ENCODE measurements at regions not wholly inside any gene's neighbourhood (a gene's known extent, or its start where the extent isn't known, plus 50 kb on each side); places are given as distances from the start of the nearest gene placed in this dataset.
A peak's percentile ranks its signal among the peaks of the same experiment; 100 is the strongest.

DNA sequence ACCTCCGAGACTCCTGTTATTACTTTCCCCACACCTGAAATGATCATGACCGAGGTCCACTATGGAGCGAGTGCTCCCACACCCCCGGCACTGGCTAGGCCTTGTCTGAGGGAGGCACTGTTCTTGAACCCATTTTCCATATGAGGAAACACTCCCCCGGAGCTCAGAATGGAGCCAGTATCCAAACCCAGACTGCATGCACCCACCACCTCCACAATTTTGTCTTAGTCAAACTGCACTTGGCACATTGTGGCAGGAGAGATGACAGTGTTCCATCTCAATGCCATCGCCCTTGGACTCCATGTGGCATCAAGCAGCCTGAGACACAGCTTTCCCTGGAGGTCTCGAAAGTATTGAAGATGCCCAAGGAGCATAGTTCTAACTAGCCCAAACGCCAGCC, 154.1 kb downstream of the NUP210 start:
- no peak for DNase-seq

DNA sequence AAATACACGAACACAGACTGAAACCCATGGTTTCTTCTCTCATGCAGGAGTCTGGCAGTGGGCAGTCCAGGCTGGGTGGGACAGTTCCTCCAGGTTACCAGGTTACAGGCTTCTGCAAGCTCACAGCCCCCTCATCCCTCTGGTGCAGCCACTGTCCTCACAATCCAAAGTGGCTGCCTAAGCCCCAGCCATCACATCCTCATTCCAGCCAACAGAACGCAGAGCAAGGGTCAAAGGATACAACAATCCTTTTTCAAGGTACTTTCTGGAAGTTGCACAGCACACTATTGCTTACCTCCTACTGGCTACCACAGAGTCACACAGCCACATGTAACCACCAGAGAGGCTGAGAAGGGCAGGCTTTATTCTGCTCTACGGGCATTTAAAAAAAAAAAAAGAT, 154.6 kb downstream of the NUP210 start:
- DNase-seq, result no peak

DNA sequence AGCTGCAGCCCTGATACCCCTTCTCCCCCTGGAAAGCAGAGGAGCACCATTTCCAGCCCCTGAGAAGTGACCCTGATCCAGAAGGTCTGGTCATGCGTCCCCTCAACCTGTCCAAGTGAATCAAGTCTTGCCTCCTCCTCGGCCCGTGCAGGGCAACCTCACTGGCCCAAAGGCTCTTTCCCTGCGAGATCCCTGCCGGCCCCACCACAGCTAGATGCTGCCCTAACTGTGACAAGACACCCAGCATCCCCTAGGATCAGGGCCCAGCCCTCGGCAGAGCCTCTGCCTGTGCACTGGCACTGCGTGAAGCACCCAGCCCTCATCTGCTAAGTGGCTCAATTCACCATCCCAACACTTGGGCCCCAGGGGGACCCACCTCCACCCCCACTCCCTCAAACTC, 155.1 kb downstream of the NUP210 start:
- no peak for DNase-seq

DNA sequence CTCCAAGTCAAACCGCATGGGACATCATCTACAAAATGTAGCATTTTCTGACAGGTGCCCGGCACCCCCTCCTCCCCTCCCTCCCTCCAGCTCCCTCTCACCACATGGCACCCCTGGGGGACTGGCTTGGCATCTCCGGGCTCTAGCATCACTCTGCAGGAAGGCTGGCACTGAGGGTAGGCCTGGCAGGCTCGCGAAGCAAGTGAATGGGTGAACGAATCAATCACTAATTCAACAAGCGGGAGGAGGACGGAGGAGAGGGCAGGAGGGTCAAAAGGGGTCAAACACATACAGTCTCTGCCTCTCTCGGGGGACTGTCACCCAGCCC, 155.7 kb downstream of the NUP210 start:
- DNase-seq, result no peak

DNA sequence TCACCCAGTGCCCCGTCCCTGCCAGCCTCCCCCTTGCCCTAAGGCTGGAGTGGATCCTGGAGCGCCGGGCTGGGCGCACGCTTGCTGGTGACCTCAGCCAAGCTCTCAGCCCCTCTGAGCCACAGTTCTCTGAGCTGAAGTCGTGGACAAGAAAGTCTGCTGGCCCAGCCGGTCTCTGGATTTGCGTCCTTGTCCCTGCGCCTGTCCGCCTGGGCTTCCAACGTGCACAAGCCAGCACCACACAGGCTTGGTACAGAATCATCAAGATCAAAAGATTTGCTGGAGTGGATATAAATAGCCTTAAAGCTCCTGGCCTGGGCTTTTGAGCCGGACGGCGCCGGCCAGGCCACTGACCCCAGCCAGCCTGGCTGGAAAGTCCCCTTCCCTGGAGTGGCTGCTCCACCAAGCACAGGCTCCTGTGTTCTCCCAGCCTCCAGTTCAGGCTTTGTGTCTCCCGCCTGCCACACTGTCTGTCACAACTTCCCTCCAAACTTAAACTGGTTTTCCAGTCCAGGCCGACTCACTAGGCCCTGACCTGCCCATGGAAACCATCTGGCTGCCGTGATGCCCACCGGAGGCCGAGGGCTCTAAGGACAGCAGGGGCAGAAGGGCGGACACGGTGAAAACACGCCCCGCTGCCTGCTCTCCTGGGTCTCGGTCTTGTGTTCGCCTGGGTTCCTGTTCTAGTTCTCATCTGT, 156.2 kb downstream of the NUP210 start:
- no peak for DNase-seq

DNA sequence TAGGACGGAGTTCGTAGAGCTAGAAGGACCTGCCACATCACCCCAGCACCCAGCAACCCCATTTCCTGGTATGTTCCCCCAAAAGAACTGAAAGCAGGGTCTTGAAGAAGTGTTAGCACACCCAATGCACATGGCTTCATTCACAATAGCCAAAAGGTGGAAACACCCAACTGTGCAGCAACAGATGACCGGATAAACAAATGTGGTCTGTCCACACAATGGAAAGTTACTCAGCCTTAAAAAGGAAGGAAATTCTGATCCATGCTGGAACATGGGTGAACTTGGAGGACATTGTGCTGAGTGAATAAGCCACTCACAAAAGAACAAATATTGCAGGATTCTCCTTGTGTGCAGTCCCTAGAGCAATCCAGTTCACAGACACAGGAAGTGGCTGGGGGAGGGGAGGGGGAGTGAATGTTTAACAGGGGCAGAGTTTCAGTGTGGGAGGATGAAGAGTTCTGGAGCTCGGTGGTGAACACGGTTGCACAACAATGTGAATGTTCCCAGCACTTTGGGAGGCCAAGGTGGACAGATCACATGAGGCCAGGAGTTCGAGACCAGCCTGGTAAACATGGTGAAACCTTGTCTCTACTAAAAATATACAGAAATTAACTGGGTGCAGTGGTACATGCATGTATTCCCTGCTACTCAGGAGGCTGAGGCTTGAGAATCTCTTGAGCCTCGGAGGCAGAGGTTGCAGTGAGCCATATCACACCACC, 157.5 kb downstream of the NUP210 start:
- DNase-seq, result peak; percentile 2

DNA sequence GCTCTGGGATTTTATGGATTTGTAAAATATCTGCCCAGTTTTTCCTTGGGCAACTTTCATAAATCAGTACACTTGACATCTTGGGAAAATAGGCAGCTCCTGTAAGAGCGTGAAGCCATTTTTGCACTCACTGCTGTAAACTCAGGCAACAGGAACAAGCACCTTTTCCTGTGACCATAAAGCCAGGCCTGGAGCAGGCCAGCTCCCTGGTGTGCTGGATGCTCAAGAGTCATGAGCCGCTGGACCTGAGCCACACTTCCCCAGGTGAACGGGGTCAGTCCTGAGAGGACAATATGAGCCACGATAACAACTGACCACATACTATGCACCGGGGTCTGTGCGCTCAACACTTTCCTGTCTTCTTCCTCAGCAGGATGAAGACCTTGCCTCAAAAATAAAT, 158.2 kb downstream of the NUP210 start:
- no peak for DNase-seq

DNA sequence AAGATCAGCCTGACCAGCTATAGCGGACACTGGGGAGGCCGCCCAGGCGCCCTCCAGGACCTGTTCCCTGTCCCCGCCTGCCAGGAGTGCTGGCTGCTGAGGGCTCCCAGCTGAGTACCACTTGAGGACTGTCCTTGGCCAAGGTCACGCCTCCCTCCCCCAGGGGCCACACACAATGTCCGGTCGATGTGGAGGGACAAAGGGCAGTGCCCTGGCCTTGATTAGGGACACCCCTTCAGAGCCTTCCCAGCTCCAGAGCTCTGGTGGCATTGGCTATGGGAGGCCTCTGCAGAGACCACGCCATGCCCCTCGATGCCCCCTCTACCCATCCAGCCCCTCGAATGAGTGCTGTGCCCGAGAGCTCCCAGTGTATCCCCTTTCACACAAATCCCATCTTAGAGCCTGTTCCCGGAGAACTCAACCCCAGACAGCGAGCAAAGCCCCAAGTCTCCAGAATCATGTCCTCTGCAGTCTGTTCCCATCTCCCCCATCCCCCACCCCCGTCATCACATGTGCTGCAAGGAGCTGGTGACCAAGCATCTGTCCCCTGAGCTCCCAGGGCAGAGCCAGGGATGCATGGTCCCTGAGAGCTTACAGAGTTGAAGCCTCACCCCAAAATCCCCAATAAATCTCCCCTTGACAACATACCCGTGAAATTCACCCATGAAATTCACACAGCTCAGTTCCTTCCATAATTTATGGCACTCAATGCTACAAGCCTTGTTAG, 158.9 kb downstream of the NUP210 start:
- DNase-seq, result no peak

DNA sequence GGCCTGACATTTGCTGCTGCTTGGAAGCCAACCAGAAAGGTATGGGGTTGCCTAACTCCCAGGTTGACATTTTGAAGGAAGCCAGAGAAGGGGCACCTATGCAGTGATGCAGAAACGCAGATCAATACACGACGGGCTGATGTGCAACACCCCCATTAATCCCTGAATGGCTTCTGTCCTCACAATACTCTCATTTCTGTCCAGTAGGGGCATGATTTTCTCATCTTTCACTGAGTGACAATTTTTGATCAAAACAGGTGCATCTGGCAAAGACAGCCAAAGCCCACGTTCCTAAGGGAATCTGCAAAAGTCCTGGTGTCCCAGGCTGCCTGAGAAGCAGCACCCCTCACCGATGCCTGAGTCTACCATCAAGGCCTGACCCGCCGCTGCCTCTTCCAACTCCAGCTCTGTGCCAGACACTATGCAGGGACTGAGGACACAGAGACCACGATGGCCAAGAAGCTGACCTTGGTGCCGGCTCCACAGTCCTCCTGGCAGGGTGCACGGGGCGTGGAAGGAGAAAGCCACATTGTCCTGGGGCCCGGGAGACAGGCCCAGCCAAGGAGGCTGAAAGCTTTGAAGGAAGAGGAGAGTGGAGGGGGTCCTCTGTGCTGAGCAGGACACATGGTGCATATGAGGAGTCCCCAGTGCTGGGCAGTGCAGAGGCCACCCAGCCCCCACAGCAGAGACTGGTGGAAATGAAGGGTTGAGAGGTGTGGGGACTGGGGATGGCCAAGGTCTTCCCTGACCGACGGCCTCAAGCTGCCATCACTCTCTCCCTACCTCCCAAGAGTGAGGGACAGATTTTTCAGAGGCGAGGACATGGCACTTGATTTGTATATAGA, 159.6 kb downstream of the NUP210 start:
- DNase-seq, result no peak

DNA sequence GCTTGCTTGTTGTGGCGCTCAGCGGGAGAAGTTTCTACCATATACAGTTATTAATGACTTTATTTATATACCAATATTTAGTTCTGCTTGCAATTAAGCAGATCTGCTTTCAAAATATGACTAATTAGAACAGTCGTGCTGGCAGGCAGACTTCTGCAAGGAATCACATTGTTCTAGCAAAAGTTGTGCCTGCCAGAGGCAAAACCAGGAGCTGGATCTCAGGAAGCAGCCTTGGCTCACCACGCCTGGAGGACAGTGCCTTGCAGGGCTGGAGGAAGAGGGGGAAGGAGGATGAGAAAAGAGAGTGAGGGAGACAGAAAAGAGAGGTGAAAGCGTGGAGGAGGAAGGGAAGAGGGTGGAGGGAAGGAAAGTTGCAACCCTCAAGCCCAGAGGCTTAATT, 160.3 kb downstream of the NUP210 start:
- no peak for DNase-seq

DNA sequence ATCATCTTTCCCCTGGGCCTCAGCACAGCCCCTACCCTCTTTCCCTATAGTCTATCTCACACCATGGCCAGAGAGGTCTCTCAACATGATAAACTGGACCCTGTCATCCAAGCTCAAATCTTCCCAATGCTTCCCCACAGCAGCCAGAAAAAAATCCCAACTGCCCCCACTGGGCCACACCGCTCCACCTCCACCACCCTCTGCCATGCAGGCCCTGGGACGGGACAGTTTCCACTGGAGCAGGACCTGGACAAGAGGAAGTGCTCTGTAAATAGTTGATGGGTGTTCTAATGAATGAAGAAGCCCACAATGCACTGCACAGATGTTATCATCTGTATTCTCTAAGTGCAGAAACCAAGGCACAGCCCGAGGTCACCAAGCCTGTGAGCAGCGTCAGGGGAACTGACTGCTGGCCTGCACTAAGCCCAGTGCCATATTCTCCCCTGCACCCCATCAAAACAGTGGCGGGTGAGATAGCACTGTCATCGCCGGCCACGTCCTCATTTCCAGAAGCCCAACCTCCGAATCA, 161.1 kb downstream of the NUP210 start:
- DNase-seq, result no peak

DNA sequence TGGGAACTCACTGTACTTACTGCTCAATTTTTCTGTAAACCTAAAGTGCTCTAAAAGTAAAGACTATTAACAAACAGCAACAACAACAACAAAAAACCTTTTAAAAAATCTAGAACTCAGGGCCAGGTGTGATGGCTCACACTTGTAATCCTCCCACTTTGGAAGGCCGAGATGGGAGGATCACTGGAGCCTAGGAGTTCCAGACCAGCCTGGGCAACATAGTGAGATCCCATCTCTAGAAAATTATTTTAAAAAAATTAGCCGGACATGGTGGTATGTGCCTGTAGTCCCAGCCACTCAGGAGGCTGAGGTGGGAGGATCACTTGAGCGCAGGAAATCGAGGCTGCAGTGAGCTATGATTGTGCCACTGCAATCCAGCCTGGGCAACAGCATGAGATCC, 161.8 kb downstream of the NUP210 start:
- DNase-seq, result no peak

DNA sequence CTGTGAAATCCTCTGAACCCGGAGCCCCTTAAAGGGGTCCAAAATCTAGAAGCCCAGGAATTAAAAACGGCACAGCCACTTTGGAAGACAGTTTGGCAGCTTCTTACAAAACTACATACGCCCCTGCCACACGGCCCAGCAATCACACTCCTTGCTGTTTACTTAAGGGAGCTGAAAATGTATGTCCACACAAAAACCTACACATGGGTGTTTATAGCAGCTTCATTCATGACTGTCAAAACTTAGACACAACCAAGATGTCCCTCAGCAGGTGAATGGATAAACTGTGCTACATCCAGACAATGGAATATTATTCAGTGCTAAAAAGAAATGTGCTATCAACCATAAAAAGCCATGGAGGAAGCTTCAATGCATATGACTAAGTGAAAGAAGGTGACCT, 162.5 kb downstream of the NUP210 start:
- no peak for DNase-seq

DNA sequence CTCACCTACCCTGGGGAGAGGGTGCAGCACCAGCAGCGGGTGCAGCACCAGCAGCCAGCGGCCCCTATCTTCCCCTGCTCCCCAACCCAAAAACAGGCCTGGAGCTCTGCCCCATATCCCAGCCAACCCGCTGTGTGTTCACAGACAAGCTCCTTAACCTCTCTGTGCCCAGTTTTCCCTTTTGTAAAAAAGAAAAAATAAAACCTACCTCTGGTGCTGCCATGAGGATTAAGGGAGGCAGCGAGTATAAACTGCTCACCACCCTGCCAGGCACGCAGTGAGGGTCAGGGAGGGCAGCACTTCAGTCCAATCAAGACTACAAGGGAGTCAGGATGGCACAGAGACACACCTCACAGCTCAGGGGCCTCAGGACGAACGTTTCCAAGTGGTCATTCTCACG, 163.3 kb downstream of the NUP210 start:
- no peak for DNase-seq

DNA sequence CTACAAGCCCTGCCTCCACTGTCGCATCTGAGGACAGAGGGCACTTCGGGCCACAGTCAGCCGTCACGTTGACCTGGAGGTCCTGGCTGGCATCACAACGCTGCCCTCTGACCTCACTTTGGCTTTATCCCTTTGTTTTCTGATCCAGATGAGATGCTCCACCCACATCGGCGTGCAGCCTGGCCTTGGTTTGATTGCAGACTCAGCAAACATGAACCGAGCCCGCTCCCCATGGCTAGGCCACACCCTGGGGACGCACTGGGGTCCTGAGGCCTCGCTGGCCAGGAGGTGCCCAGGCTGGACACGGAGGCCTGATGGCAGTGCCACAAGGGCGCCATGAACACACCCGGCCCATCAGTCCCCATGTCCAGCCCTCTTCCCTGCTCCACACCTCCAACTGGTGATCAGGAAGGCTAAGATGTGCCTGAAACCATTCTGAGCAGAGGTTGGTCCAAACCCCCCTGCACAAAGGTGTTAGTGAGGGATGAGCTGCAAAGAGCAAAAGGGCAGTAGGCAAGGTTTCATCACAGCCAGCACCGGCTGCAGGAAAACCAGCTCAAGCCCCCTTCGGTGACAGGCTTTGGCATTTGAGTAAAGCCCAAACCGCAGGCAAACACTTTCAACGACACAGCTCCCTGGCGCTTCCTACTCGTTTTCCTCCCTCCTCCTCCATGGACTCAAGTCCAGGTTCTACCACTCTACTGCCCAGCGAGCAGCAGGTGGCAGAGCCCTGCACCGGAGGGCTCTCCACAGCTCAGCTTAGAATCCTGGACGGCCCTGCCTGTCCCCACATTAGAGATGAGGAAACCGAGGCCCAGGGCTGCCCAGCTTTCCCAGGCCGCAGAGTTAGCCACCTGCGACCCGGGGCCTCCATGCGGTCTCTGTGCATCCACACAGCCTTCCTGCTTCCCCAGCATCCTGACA, 165.8 kb downstream of the NUP210 start:
- no peak for DNase-seq

DNA sequence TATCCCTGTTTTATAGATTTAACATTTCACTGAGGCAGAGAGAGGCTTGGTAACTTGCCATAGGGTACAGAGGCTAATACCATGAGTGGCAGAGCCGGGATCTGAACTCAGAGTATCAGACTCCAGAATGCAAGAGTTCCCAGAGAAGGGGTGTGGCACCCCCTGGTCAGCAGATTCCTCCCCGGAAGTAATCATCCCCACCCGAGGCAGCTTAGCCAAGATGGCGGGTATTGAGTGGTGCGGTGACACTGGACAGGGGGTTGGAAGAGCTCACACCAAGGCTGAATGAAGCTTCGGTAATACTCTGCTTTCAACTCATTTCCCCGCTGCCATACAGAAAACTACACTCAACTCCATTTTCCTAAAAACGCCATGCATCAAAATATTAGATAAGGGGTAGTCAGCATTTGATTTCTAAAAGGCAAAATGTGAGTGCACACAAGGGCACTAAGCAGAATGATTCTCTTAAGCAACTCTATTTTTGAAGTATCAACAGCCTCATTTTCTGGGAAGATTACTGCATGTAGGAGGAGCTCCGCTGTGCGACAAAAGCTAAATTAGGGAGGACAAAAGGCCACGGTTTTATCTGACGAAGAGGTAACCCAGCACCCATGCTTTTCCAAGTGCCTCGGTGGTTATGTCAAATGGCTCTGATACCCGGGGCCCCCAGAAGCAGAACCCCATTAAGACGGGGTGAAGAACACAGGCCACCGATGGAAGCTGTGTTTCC, 166.7 kb downstream of the NUP210 start:
- no peak for DNase-seq

DNA sequence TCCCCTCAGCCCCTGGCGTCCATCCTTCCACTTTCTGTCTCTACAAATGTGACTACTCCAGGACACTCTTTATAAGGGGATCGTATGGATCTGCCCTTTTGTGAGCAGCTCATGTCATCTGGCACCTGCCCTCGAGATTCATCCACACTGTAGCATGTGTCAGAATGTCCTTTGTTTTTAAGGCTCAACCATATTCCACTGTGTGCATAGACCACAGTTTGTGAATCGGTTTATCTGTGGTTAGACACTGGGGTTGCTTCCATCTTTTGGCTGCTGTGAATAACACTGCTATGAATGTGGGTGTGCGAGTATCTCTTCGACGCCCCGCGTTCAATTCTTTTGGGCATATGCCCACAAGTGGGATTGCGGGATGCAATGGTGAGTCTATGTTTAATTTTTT, 167.9 kb downstream of the NUP210 start:
- DNase-seq, result no peak

DNA sequence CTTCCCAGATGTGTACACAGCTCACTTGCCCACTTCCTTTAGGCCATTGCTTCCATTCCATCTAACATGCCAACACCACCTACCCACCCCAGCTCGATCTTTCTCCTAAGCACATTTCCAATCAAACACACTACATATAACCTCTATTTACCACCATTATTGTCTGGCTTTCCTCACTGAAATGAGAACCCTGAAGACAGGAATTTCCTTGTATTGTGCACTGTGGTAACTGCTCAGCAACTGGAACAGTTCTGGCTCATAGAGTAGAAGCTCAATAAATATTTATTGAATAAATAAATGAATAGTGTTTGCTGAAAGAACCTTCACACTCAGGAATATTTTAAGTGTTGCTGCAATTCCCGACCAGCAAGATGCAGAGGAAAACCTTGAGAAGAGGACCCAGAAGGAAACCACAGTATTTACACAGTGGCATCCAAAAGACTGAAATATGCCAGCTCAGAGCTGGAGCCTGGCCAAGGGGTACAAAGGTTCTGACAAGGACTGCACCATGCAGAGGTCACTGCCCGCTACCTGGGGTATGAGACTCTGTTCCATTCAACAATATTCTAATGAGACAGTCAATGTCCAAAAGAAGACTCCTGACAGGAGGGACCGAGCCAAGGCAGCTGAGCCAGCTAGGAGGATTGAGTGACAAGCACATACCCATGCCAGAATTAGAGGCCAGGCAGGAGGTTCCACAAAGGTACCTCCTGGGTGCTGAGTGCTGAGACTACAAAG, 168.8 kb downstream of the NUP210 start:
- no peak for DNase-seq

DNA sequence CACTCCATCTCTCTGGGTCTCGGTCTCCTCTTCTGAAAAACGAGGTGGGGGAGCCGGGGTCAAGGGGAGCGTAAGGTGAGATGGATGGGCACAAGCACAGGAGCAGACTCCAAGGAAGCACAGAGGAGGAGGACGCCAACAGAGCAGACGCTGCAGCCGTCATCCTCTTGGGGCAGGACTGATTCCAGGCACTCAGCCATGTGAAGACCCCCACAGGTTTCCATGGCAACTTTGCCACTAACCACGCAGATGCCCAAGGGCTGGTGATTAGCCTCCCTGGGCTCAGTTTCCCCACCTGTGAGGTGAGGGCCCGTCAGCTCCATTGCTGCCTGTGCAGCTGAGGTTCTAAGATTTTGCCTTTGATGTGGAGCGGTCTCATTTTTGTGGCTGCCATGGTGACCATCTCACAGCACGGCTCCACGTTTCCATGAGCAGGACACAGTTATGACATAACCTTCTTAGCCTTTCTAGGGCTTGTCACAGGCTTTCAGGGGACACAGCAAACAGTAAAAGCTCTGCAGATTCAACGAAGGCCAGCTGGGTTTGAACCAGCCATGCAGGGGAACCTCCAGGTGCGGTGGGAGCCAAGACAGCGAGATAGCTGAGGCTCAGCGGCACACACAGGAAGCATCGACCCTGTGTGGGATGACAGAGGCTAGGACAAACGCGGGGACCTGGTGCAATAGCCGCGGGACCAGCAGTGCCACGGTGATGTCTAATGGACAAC, 170.3 kb downstream of the NUP210 start:
- DNase-seq, result no peak

DNA sequence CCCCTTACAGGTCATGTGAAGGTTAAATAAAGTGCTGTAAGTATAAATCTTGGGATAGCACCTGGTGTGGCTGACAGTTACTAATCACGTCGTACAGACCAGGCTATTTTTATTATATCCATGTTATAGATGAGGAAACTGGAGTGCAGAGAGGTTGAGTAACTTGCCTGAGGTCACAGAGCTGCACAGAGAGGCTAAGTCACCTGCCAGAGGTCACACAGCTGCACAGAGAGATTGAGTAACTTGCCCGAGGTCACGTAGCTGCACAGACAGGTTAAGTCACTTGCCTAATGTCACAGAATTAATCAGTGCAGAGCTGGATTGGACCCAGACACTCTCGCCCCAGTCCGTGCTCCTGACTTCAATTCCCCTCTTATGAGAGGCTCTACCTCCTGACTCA, 171.5 kb downstream of the NUP210 start:
- DNase-seq, result no peak

Data from fibroblast of upper back skin (primary cell).